ENCODE measurements at regions not wholly inside any gene's neighbourhood (a gene's known extent, or its start where the extent isn't known, plus 50 kb on each side); places are given as distances from the start of the nearest gene placed in this dataset.

DNA sequence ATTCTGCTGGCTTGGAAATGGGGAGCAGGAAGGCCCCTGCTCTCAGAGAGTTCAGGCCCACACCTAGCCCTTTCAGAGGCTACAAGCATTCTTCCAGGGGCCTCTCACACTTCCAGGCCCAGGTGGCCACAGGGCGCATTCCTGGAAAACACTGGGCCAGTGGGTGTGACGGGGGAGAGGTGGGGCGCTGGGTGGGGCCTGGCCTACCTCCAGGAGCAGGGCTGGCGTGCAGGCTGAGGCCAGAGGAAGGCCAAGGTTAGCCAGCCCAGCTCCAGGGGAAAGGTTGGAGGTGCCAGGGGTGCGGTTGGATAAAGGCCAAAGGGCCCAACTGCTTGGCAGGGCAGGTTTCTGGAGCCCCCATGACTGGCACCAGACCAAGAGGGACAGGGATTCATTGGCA lies 198.2 kb downstream of the MAF start (continued):
- TF ChIP-seq KLF1 (tag; IDR thresholded peaks at IDR 0.05) (no peak), ZNF699 (CRISPR knock-in tag; IDR thresholded peaks at IDR 0.05; ENCODE audit: insufficient replicate concordance) (no peak), NONO (IDR thresholded peaks at IDR 0.05; ENCODE audit: low read depth in 2 of 2, low read length in 1 of 2) (no peak), NFIC (IDR thresholded peaks at IDR 0.05) (peak; percentile 66), ZNF592 (IDR thresholded peaks at IDR 0.05) (0 out of 2 replicates have a peak, but pooled peaks have one; percentile 49), MYBL2 (IDR thresholded peaks at IDR 0.05; ENCODE audit: low read depth) (no peak), MYBL2 (CRISPR knock-in tag; IDR thresholded peaks at IDR 0.05; ENCODE audit: borderline replicate concordance) (no peak), XRCC4 (IDR thresholded peaks at IDR 0.05; ENCODE audit: extremely low read depth, insufficient read depth, insufficient read length) (no peak), TEAD4 (IDR thresholded peaks at IDR 0.05; ENCODE audit: low read length) (no peak), TEAD4 (CRISPR knock-in tag; IDR thresholded peaks at IDR 0.05; ENCODE audit: borderline replicate concordance) (no peak), ZNF212 (CRISPR knock-in tag; IDR thresholded peaks at IDR 0.05) (no peak), L3MBTL2 (IDR thresholded peaks at IDR 0.05) (peak; percentile 66), ZEB2 (IDR thresholded peaks at IDR 0.05) (no peak)
